Mesenchymal stem cell (in vitro differentiated cells and primary cell): ENCODE measurements at regions not wholly inside any gene's neighbourhood (a gene's known extent, or its start where the extent isn't known, plus 50 kb on each side); places are given as distances from the start of the nearest gene placed in this dataset.

Source experiments
- DNase-seq: peaks from one replicate; pipeline ENCODE4 v3.0.0-alpha.2; 2013
- H2AFZ ChIP-seq: one replicate; pipeline ENCODE4 v1.6.1; 2013; ENCODE audit warnings: low read depth, mild to moderate bottlenecking, control low read depth, inconsistent platforms, low read length, moderate library complexity
- H2AK5ac ChIP-seq: 2 replicates; pipeline ENCODE4 v1.6.1; 2013; ENCODE audit warnings: low read length, moderate library complexity, mild to moderate bottlenecking, inconsistent platforms; ENCODE audit not compliant: severe bottlenecking
- H2BK120ac ChIP-seq: one replicate; pipeline ENCODE4 v1.6.1; 2013; ENCODE audit warnings: low read depth, mild to moderate bottlenecking, inconsistent platforms, low read length, moderate library complexity
- H2BK12ac ChIP-seq, 2 experiments: one replicate each; pipeline ENCODE4 v1.6.1; 2013; ENCODE audit warnings: inconsistent platforms in 2 of 2, low read length in 2 of 2, mild to moderate bottlenecking in 2 of 2, moderate library complexity in 2 of 2, control low read depth in 1 of 2
- H2BK15ac ChIP-seq: one replicate; pipeline ENCODE4 v1.6.1; 2013; ENCODE audit warnings: mild to moderate bottlenecking, low read depth, inconsistent platforms; ENCODE audit not compliant: poor library complexity, severe bottlenecking
- H2BK5ac ChIP-seq: 2 replicates; pipeline ENCODE4 v1.6.1; 2013; ENCODE audit warnings: low read depth, mild to moderate bottlenecking, low read length, control low read depth, inconsistent platforms; ENCODE audit not compliant: poor library complexity, severe bottlenecking
- H3K14ac ChIP-seq, 2 experiments: one replicate each; pipeline ENCODE4 v1.6.1; 2013; ENCODE audit warnings: inconsistent platforms in 2 of 2, low read length in 2 of 2, control low read depth in 1 of 2, mild to moderate bottlenecking in 1 of 2, moderate library complexity in 1 of 2
- H3K18ac ChIP-seq, 2 experiments: one replicate each; pipeline ENCODE4 v1.6.1; 2013; ENCODE audit warnings: inconsistent platforms in 2 of 2, low read length in 2 of 2, control low read depth in 1 of 2, low read depth in 1 of 2, mild to moderate bottlenecking in 1 of 2
- H3K23ac ChIP-seq, 2 experiments: one replicate each; pipeline ENCODE4 v1.6.1; 2013; ENCODE audit warnings: inconsistent platforms in 2 of 2, low read length in 2 of 2, mild to moderate bottlenecking in 2 of 2, moderate library complexity in 2 of 2, control low read depth in 1 of 2
- H3K27ac ChIP-seq: 2 replicates; pipeline ENCODE4 v1.5.1; 2013; ENCODE audit warnings: mild to moderate bottlenecking, moderate library complexity, low read length, control low read depth, inconsistent platforms; ENCODE audit not compliant: poor library complexity, severe bottlenecking
- H3K27me3 ChIP-seq, 2 experiments: 2 replicates each; pipeline versions ENCODE4 v1.6.1 to v1.7.0; 2013; ENCODE audit warnings: low read length in 2 of 2, mild to moderate bottlenecking in 2 of 2, moderate library complexity in 2 of 2, control low read depth in 1 of 2, inconsistent platforms in 1 of 2; ENCODE audit not compliant: control insufficient read depth in 1 of 2, insufficient read depth in 1 of 2
- H3K36me3 ChIP-seq, 2 experiments: 2 replicates each; pipeline versions ENCODE4 v1.6.1 to v1.7.0; 2013; ENCODE audit warnings: low read length in 2 of 2, control low read depth in 1 of 2, inconsistent platforms in 1 of 2, low read depth in 1 of 2, mild to moderate bottlenecking in 1 of 2; ENCODE audit not compliant: insufficient read depth in 2 of 2, control insufficient read depth in 1 of 2
- H3K4ac ChIP-seq, 2 experiments: one replicate each; pipeline ENCODE4 v1.6.1; 2013; ENCODE audit warnings: inconsistent platforms in 2 of 2, low read length in 2 of 2, mild to moderate bottlenecking in 2 of 2, moderate library complexity in 2 of 2, control low read depth in 1 of 2, low read depth in 1 of 2
- H3K4me1 ChIP-seq: 2 replicates; pipeline ENCODE4 v1.6.1; 2013; ENCODE audit warnings: low read depth, low read length, control low read depth; ENCODE audit not compliant: control insufficient read depth, insufficient read depth
- H3K4me2 ChIP-seq: 2 replicates; pipeline ENCODE4 v1.6.1; 2013; ENCODE audit warnings: low read length, mild to moderate bottlenecking, inconsistent platforms; ENCODE audit not compliant: poor library complexity, severe bottlenecking
- H3K4me3 ChIP-seq, 2 experiments: 2 replicates each; pipeline versions ENCODE4 v1.5.1 to v1.7.0; 2013; ENCODE audit warnings: low read length in 2 of 2, mild to moderate bottlenecking in 2 of 2, control low read depth in 1 of 2, low read depth in 1 of 2; ENCODE audit not compliant: insufficient read depth in 1 of 2
- H3K79me1 ChIP-seq: replicated peaks from 2 replicates; pipeline ENCODE4 v1.6.1; 2013; ENCODE audit warnings: mild to moderate bottlenecking, control low read depth, low read length, inconsistent platforms; ENCODE audit not compliant: poor library complexity, severe bottlenecking
- H3K9ac ChIP-seq: 2 replicates; pipeline ENCODE4 v1.7.0; 2013; ENCODE audit warnings: mild to moderate bottlenecking, low read length, moderate library complexity
- H3K9me3 ChIP-seq: 2 replicates; pipeline ENCODE4 v1.7.0; 2013; ENCODE audit warnings: mild to moderate bottlenecking, low read length; ENCODE audit not compliant: control insufficient read depth
- H4K8ac ChIP-seq: one replicate; pipeline ENCODE4 v1.6.1; 2013; ENCODE audit warnings: inconsistent platforms, mild to moderate bottlenecking, low read length, moderate library complexity
- H4K91ac ChIP-seq: one replicate; pipeline ENCODE4 v1.6.1; 2013; ENCODE audit warnings: mild to moderate bottlenecking, low read length, inconsistent platforms
- WGBS: methylation state at CpG from one replicate; pipeline ENCODE4 v1.1.7; 2013; ENCODE audit warnings: mixed read lengths; 5-methylcytosine and 5-hydroxymethylcytosine counted together

DNA sequence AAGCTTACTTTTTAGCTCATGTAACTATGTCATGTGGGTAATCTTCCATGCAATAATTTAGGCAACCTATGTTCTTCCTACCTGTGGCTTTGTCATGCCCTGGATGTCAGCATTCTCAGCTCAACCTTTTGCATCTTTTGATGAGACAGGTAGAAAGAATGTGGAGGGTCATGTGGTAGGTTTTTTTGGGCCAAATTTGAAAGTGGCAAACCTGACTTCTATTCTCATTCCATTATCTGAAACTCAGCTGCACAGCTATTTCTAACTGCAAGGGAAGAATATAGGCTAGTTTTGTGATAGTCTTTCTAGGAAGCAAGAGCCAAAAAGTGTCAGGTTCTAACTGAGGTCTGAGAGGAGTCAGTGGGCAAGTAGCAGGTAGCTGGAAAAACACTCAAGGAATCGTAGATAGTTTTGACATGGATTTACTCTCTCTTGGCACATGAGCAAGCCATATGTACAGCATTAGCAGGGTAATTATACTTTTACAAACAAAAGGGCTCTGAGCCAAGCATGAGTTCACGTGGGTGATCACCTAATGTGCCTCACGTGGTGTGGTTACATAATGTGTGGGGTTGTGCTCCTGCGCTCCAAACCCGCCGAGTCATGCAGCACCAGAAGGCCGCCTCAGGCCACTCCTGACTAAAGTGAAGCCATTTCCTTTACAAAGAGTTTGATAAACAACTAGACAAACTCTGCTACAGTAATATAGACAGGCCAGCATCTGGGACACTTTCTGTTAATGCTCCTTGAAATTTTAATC, 1013.8 kb downstream of the PLA2G4A start:
- Histone ChIP-seq H4K8ac (no peak overlapping the region), H3K14ac (no peak overlapping the region), H3K4me1 (no peaks in the 10 kb centered on the region), H3K9ac (no peak overlapping the region), H3K27ac (no peak overlapping the region), H3K79me1 (no peaks in the 10 kb centered on the region), H2AK5ac (no peak overlapping the region), H2BK15ac (no peak overlapping the region), H3K36me3 (no peaks in the 10 kb centered on the region), H3K27me3 (no peaks in the 10 kb centered on the region), H4K91ac (no peak overlapping the region), H3K4ac (no peak overlapping the region), H2BK120ac (no peak overlapping the region), H3K4me3 (no peak overlapping the region), H2BK5ac (no peak overlapping the region), H3K18ac (peak overlapping the region in 1 of 2 experiments; percentile 34), H3K23ac (no peak overlapping the region), H3K9me3 (peaks cover 14% of the 10 kb centered on the region), H3K4me2 (no peak overlapping the region), H2BK12ac (no peak overlapping the region), H2AFZ (no peak overlapping the region)
- peak; percentile 54 for DNase-seq
- 92% methylated on average over 7 of the region's 7 CpGs for WGBS

DNA sequence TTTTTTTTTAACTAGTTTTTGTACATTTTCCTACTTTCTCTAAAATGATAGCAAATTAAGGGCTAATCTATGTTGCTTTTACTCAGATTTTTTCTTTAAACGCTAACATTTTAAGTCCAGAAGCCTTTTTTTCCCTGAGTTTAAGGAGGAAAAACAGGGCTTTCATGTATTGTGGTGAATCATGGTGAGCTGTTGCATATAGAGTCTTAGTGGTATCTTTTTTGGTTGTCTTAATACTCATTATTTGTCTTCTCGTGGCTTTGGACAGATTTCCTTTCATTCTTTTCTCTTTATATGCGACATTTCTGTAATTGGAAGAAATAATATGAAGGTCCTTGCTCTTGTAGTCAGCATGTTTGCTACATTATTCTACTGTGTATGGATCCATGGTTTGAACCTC, 1015.6 kb downstream of the PLA2G4A start:
- Histone ChIP-seq H3K9me3 (peaks cover 9% of the 10 kb centered on the region), H2BK120ac (no peak overlapping the region), H3K4me3 (no peak overlapping the region), H3K14ac (no peak overlapping the region), H3K4ac (no peak overlapping the region), H2BK5ac (no peak overlapping the region), H3K18ac (no peak overlapping the region), H3K9ac (no peak overlapping the region), H3K36me3 (no peaks in the 10 kb centered on the region), H4K8ac (no peak overlapping the region), H3K79me1 (no peaks in the 10 kb centered on the region), H2BK15ac (no peak overlapping the region), H2AFZ (no peak overlapping the region), H4K91ac (no peak overlapping the region), H3K23ac (no peak overlapping the region), H2AK5ac (no peak overlapping the region), H3K27ac (no peak overlapping the region), H3K4me2 (no peak overlapping the region), H3K27me3 (no peaks in the 10 kb centered on the region), H3K4me1 (no peaks in the 10 kb centered on the region), H2BK12ac (no peak overlapping the region)
- no peak for DNase-seq
- WGBS, result 100% methylated on average over 2 of the region's 3 CpGs

GRCh38 chr1:187847531-187847930, 1018.8 kb downstream of the PLA2G4A start:
- H3K4ac ChIP-seq, result no peak overlapping the region
- H3K18ac ChIP-seq, result no peak overlapping the region
- H3K9me3 ChIP-seq, result peaks cover 10% of the 10 kb centered on the region
- no peak overlapping the region for H3K14ac ChIP-seq
- no peak overlapping the region for H3K4me2 ChIP-seq
- no peak overlapping the region for H2AK5ac ChIP-seq
- H4K91ac ChIP-seq, result no peak overlapping the region
- no peak overlapping the region for H3K9ac ChIP-seq
- H3K27me3 ChIP-seq, result no peaks in the 10 kb centered on the region
- H3K27ac ChIP-seq, result no peak overlapping the region
- H2AFZ ChIP-seq, result no peak overlapping the region
- H3K36me3 ChIP-seq, result no peaks in the 10 kb centered on the region
- H3K4me1 ChIP-seq, result no peaks in the 10 kb centered on the region
- H2BK12ac ChIP-seq, result no peak overlapping the region
- H4K8ac ChIP-seq, result no peak overlapping the region
- no peak overlapping the region for H2BK5ac ChIP-seq
- no peak for DNase-seq
- no peaks in the 10 kb centered on the region for H3K79me1 ChIP-seq
- H3K4me3 ChIP-seq, result no peak overlapping the region
- no peak overlapping the region for H3K23ac ChIP-seq
- no peak overlapping the region for H2BK15ac ChIP-seq
- no peak overlapping the region for H2BK120ac ChIP-seq

DNA sequence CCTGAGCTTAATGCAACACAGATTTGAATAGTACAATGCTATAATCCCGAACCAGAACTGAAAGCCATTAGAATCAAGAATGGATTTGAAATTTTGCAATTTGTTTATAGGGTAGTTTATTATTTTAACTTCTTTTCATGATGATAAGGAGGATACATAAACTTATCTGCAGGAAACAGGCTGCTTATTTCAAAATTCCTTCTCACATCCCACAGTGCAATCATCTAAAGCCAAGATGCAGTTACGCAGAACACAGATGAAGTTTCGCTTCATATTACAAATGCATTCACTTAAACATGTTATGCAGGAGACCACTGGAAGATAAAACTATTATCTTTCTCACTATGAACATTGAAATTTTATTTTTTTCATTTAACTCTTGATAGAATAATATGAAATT, 1019.6 kb downstream of the PLA2G4A start:
- peaks cover 10% of the 10 kb centered on the region for H3K9me3 ChIP-seq
- H3K4me1 ChIP-seq, result no peaks in the 10 kb centered on the region
- WGBS, result 100% methylated on average over 2 of the region's 3 CpGs
- no peak overlapping the region for H3K4me3 ChIP-seq
- H3K27ac ChIP-seq, result no peak overlapping the region
- DNase-seq, result no peak
- H4K91ac ChIP-seq, result no peak overlapping the region
- H2BK15ac ChIP-seq, result no peak overlapping the region
- H3K18ac ChIP-seq, result no peak overlapping the region
- no peak overlapping the region for H2BK120ac ChIP-seq
- H3K14ac ChIP-seq, result no peak overlapping the region
- H2AK5ac ChIP-seq, result no peak overlapping the region
- no peaks in the 10 kb centered on the region for H3K27me3 ChIP-seq
- H3K23ac ChIP-seq, result no peak overlapping the region
- H3K4ac ChIP-seq, result no peak overlapping the region
- H4K8ac ChIP-seq, result no peak overlapping the region
- no peak overlapping the region for H2BK12ac ChIP-seq
- H3K36me3 ChIP-seq, result no peaks in the 10 kb centered on the region
- no peak overlapping the region for H3K9ac ChIP-seq
- no peaks in the 10 kb centered on the region for H3K79me1 ChIP-seq
- no peak overlapping the region for H3K4me2 ChIP-seq
- H2BK5ac ChIP-seq, result no peak overlapping the region
- H2AFZ ChIP-seq, result no peak overlapping the region
